Lung microvascular endothelial cell (primary cell): ENCODE measurements at regions not wholly inside any gene's neighbourhood (a gene's known extent, or its start where the extent isn't known, plus 50 kb on each side); places are given as distances from the start of the nearest gene placed in this dataset.
"Not testable (repeated sequence)": the region's sequence is repeated elsewhere in the genome, so short reads cannot be mapped to it uniquely, and the experiment has no call there.

Source experiments
- DNase-seq, 2 donors: peaks; one replicate each; pipeline versions ENCODE4 v3.0.0 to v3.0.0-alpha.2; 2010; ENCODE audit warnings: low read depth in 2 of 2

DNA sequence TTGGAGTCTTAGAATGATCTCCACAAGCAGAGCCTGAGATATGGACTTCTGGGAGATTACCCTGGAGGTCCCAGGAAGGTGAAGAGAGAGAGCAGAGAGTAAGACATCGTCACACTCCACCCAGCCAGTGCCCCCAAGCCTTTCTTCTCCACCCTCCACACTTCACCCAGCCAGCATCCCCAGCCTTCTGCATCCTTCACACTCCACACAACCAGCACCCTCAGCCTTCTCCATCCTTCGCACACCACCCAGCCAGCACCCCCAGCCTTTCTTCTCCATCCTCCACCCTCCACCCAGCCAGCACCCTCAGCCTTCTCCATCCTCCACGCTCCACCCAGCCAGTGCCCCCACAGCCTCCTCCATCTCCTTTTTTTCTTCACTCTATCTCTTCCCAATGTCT lies 603.9 kb upstream of the B3GAT1 start:
- DNase-seq = no peak

GRCh38 chr11:135011313-135011712 lies 599.3 kb upstream of the B3GAT1 start:
- DNase-seq = not testable (repeated sequence)

DNA sequence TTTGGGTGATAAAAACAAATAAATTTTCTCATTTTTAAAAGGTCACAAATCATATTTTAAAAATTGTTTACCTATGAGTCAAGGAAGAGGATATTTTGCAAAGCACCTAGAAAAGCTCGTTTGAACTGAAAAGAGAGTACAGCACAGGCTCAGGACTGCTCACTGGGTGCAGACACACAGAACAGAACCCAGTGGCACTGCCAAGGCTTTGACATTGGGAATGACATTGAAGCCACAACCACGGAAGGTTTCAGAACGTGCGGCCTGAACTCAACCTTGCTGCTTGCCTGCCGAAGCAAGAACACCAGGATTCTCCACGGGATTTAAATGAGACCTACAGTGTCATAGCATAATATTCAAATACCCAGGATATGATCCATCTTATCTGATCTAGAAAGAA lies 597.1 kb upstream of the B3GAT1 start:
- DNase-seq = no peak

GRCh38 chr11:135008412-135008811 lies 596.4 kb upstream of the B3GAT1 start:
- DNase-seq = no peak

DNA sequence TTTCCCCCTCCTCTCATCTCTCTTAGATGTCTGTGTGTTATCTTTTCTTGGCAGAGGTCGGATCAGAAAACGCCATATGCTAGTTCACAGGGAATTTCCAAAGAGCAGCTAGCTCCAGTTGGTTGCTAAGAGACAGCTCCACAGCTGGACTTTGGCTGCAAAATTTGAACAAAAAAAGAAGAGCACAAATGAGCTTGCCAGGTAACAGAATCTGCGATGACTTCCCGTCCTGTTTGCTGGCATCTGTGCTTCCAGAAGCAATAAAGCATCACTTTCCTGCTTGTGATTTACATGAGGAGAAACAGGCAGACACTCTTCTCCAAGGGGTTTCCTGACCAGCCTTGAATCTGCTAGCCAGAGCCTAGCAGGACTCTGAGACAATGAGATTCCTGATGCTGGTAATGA lies 596.0 kb upstream of the B3GAT1 start:
- DNase-seq = no peak

DNA sequence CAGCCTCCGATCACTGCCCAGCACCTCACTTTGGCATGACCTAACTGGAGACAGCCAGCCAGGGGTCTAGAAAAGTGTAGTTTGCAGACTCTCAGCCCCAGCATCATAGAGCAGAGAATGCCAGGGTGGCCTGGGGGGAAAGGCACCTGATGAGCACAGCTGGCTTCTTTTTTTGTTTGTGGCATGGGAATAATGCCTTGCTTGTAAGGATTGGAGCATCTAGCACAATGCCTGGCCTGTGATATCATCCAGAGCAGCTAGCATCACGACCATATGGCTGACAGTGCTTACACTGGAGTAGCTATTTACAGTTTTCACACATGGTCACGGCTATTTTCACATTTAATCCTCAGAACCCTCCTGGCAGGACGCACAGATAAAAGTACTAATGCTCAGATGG lies 594.8 kb upstream of the B3GAT1 start:
- no peak for DNase-seq

DNA sequence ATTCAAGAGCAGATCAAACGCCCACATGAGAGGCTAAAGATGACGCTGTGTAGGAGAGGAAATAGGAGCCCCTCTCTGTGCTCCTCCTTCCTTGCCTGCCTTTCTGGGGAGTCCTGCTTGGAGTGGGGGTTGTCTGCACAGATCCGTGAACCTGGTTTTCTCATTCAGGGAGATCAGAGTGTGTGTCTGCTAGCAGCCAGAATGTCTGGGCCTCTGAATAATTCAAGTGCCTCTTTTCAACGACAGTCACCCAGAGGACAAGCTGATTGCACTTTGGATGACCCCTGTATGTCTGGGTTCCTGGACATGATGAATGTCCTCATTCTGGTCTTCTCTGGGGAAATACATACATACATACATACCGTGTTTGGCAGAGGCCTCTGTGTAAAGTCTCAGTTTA lies 592.5 kb upstream of the B3GAT1 start:
- DNase-seq = no peak

GRCh38 chr11:135002236-135002635 lies 590.2 kb upstream of the B3GAT1 start:
- DNase-seq = no peak

- no peak for DNase-seq
These were observed 589.5 kb upstream of the B3GAT1 start for GRCh38 chr11:135001581-135001980.

GRCh38 chr11:135001065-135001464 lies 589.0 kb upstream of the B3GAT1 start:
- DNase-seq = not testable (repeated sequence)

- DNase-seq = no peak
These were observed 587.5 kb upstream of the B3GAT1 start for GRCh38 chr11:134999590-134999989.

GRCh38 chr11:134997652-134998320 lies 585.7 kb upstream of the B3GAT1 start:
- no peak for DNase-seq

GRCh38 chr11:134995741-134996140 lies 583.7 kb upstream of the B3GAT1 start:
- no peak for DNase-seq

DNA sequence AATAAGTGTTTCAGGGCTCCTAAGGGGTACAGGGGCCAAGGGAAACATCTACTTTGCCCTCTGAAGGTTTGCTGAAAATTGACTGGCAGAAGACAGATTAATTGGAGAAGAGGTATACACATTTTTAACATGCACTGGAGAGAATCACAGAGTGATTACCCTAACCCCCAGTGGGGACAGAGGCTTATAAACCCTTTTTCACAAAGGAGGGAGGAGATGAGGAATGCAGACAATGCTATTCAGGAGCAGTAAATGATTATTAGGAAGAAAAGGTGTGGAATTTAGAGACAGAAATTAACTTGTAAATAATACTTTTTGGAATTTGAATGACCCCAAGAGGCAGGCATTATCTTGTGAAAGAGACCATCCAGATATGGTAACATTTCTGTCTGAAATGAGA lies 582.4 kb upstream of the B3GAT1 start:
- DNase-seq = no peak

GRCh38 chr11:134993691-134994243 lies 581.7 kb upstream of the B3GAT1 start:
- DNase-seq = no peak

- DNase-seq = no peak
These were observed 580.9 kb upstream of the B3GAT1 start for GRCh38 chr11:134992981-134993380.

DNA sequence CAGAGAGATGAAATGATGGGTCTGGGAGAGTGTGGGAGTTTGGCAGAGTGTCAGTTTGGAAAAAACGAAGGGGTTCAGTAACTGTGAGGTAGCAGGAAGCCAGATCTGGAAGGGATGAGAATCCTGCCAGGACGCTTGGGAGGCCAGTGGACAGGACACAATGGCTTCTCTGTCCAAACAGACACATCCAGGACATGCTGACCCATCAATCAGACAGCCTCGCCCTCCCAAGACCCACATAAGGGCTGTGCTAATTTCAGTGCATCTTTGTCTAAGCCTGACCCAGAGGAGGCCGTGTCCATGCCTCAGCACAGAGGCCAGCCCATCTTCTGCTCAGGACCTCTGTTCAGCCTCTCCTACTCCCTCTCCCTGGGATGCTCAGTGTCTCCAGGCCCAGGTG lies 576.5 kb upstream of the B3GAT1 start:
- no peak for DNase-seq

- no peak for DNase-seq
These were observed 575.8 kb upstream of the B3GAT1 start for GRCh38 chr11:134987822-134988221.

GRCh38 chr11:134987223-134987768 lies 575.3 kb upstream of the B3GAT1 start:
- DNase-seq = no peak

- no peak for DNase-seq
These were observed 572.4 kb upstream of the B3GAT1 start for GRCh38 chr11:134984421-134984820.

DNA sequence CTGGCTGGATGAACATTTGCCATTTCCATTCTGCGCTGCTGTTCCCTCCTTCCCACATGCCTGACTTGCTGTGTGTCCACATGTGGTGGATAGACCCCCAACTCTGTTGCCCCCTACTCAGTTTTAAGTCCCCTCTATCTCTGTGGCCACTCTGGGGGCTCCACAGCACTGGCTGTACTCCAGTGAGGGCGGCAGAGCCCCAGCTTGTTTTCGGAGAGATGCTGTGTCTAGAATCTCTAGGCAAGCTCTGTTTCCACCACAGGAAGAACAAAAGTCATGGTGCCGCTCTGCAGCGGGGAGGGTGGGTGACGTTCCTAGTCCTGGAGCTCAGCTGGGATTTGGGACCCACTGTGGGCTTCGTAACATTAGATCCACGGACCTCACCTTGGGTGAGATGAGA lies 570.4 kb upstream of the B3GAT1 start:
- not testable (repeated sequence) for DNase-seq

DNA sequence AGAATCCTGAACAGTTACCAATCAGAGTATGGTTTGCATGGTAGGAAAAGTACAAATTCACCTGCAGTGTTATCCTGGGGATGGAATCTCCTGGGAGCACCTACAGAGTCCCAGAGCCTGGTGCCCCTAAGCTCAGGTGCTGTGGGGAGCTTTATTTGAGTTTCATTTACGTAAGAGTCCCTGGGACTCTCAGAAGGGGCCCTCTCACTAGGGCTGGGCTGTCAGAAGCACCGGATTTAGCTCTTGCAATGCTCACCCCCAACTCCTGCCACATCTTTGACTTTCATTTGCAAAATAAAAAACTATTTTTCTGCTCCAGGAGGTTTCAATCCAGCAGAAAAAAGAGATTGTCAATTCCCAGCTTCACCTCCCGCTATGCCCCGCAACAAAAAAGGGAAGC lies 569.8 kb upstream of the B3GAT1 start:
- no peak for DNase-seq
